T-helper 17 cell (primary cell): ENCODE measurements at regions not wholly inside any gene's neighbourhood (a gene's known extent, or its start where the extent isn't known, plus 50 kb on each side); places are given as distances from the start of the nearest gene placed in this dataset.

ENCODE experiments used
- ATAC-seq: fragments of 150-1000 bp; cut with Tn5 transposase; 2 replicates; pipeline ENCODE4 v1.10.0; 2021; ENCODE audit warnings: mild to moderate bottlenecking, moderate library complexity
- DNase-seq, 3 donors: peaks; one replicate each; pipeline versions ENCODE4 v3.0.0 to v3.0.0-alpha.2; 2020 to 2021
- H3K9me3 ChIP-seq: one replicate; pipeline ENCODE4 v1.7.0; 2013; ENCODE audit warnings: low read length, mild to moderate bottlenecking; ENCODE audit not compliant: control insufficient read depth, poor library complexity, severe bottlenecking
- H3K27ac Mint-ChIP-seq: one replicate; pipeline ENCODE4 v1.8.0; 2022; ENCODE audit warnings: mild to moderate bottlenecking, moderate library complexity, mixed read lengths
- H3K27me3 Mint-ChIP-seq: one replicate; pipeline ENCODE4 v1.8.0; 2022; ENCODE audit warnings: mixed read lengths
- H3K36me3 Mint-ChIP-seq: one replicate; pipeline ENCODE4 v1.8.0; 2022; ENCODE audit warnings: low read depth, mixed read lengths
- H3K4me1 Mint-ChIP-seq: one replicate; pipeline ENCODE4 v1.8.0; 2022; ENCODE audit warnings: mild to moderate bottlenecking, mixed read lengths
- H3K4me3 Mint-ChIP-seq: one replicate; pipeline ENCODE4 v1.8.0; 2022; ENCODE audit warnings: mild to moderate bottlenecking, moderate library complexity, mixed read lengths

GRCh38 chr4:184921456-184921855 is 95.7 kb upstream of the ACSL1 start:
- Mint-ChIP-seq H3K36me3 (no peaks in the 10 kb centered on the region), H3K27me3 (peaks cover 9% of the 10 kb centered on the region)

GRCh38 chr4:184922301-184922700 is 96.0 kb upstream of the HELT start:
- Mint-ChIP-seq H3K27me3 (peaks cover 4% of the 10 kb centered on the region), H3K4me1 (no peaks in the 10 kb centered on the region), H3K36me3 (no peaks in the 10 kb centered on the region), H3K4me3 (no peak overlapping the region), H3K27ac (no peak overlapping the region)
- ATAC-seq (no peak), DNase-seq (no peak)
- no peaks in the 10 kb centered on the region for H3K9me3 ChIP-seq

More at GRCh38 chr4:184921456-184921855, 95.7 kb upstream of the ACSL1 start:
- DNase-seq (no peak), ATAC-seq (no peak)
- Mint-ChIP-seq H3K27ac (no peak overlapping the region), H3K4me3 (no peak overlapping the region), H3K4me1 (no peaks in the 10 kb centered on the region)
- no peaks in the 10 kb centered on the region for H3K9me3 ChIP-seq

- no peaks in the 10 kb centered on the region for H3K9me3 ChIP-seq
- Mint-ChIP-seq H3K4me3 (no peak overlapping the region), H3K4me1 (no peaks in the 10 kb centered on the region), H3K36me3 (no peaks in the 10 kb centered on the region), H3K27ac (no peak overlapping the region), H3K27me3 (peaks cover 4% of the 10 kb centered on the region)
- DNase-seq (no peak), ATAC-seq (no peak)
These were observed 93.8 kb upstream of the HELT start for GRCh38 chr4:184924516-184924915.

GRCh38 chr4:184929476-184929875 is 88.8 kb upstream of the HELT start:
- ATAC-seq = no peak

GRCh38 chr4:184930026-184930425 is 88.3 kb upstream of the HELT start:
- H3K4me1 Mint-ChIP-seq = no peaks in the 10 kb centered on the region
- no peak for DNase-seq
- peaks cover 8% of the 10 kb centered on the region for H3K27me3 Mint-ChIP-seq
- no peaks in the 10 kb centered on the region for H3K9me3 ChIP-seq
- no peak for ATAC-seq
- no peak overlapping the region for H3K4me3 Mint-ChIP-seq
- no peak overlapping the region for H3K27ac Mint-ChIP-seq
- peaks cover 2% of the 10 kb centered on the region for H3K36me3 Mint-ChIP-seq

More at GRCh38 chr4:184929476-184929875, 88.8 kb upstream of the HELT start:
- Mint-ChIP-seq H3K27me3 (peaks cover 3% of the 10 kb centered on the region), H3K4me1 (no peaks in the 10 kb centered on the region), H3K4me3 (no peak overlapping the region), H3K36me3 (peaks cover 1% of the 10 kb centered on the region), H3K27ac (no peak overlapping the region)
- DNase-seq = no peak
- H3K9me3 ChIP-seq = no peaks in the 10 kb centered on the region

GRCh38 chr4:184932343-184932742 is 85.9 kb upstream of the HELT start:
- Mint-ChIP-seq H3K27me3 (peaks cover 17% of the 10 kb centered on the region), H3K27ac (no peak overlapping the region), H3K4me1 (no peaks in the 10 kb centered on the region), H3K36me3 (peaks cover 2% of the 10 kb centered on the region), H3K4me3 (no peak overlapping the region)
- ATAC-seq (no peak), DNase-seq (no peak)
- H3K9me3 ChIP-seq = no peaks in the 10 kb centered on the region

- Mint-ChIP-seq H3K27ac (no peak overlapping the region), H3K27me3 (peaks cover 26% of the 10 kb centered on the region), H3K36me3 (peaks cover 2% of the 10 kb centered on the region), H3K4me3 (no peak overlapping the region), H3K4me1 (no peaks in the 10 kb centered on the region)
- ATAC-seq = no peak
- no peak for DNase-seq
- no peaks in the 10 kb centered on the region for H3K9me3 ChIP-seq
These were observed 85.0 kb upstream of the HELT start for GRCh38 chr4:184933311-184933710.

- no peak for ATAC-seq
- Mint-ChIP-seq H3K27me3 (peaks cover 35% of the 10 kb centered on the region), H3K4me1 (no peaks in the 10 kb centered on the region), H3K4me3 (no peak overlapping the region), H3K27ac (no peak overlapping the region), H3K36me3 (peaks cover 2% of the 10 kb centered on the region)
- no peaks in the 10 kb centered on the region for H3K9me3 ChIP-seq
- DNase-seq = no peak
These were observed 84.1 kb upstream of the HELT start for GRCh38 chr4:184934184-184934583.

GRCh38 chr4:184934961-184935360 is 83.3 kb upstream of the HELT start:
- H3K27me3 Mint-ChIP-seq = peaks cover 35% of the 10 kb centered on the region
- no peak overlapping the region for H3K27ac Mint-ChIP-seq
- DNase-seq = no peak
- peaks cover 2% of the 10 kb centered on the region for H3K36me3 Mint-ChIP-seq
- H3K4me3 Mint-ChIP-seq = peak overlapping the region; percentile 49
- no peaks in the 10 kb centered on the region for H3K4me1 Mint-ChIP-seq
- no peaks in the 10 kb centered on the region for H3K9me3 ChIP-seq
- no peak for ATAC-seq

GRCh38 chr4:184936071-184936470 is 82.2 kb upstream of the HELT start:
- H3K9me3 ChIP-seq = no peaks in the 10 kb centered on the region
- H3K4me1 Mint-ChIP-seq = no peaks in the 10 kb centered on the region

GRCh38 chr4:184937030-184937710 is 81.1 kb upstream of the HELT start:
- Mint-ChIP-seq H3K27ac (no peak overlapping the region), H3K36me3 (peaks cover 2% of the 10 kb centered on the region), H3K27me3 (peaks cover 41% of the 10 kb centered on the region), H3K4me3 (no peak overlapping the region), H3K4me1 (no peaks in the 10 kb centered on the region)
- no peaks in the 10 kb centered on the region for H3K9me3 ChIP-seq
- ATAC-seq (no peak), DNase-seq (no peak)

More at GRCh38 chr4:184936071-184936470, 82.2 kb upstream of the HELT start:
- Mint-ChIP-seq H3K27me3 (peaks cover 35% of the 10 kb centered on the region), H3K36me3 (peaks cover 2% of the 10 kb centered on the region), H3K27ac (no peak overlapping the region), H3K4me3 (no peak overlapping the region)
- DNase-seq (no peak), ATAC-seq (no peak)

GRCh38 chr4:184937745-184938144 is 80.5 kb upstream of the HELT start:
- no peaks in the 10 kb centered on the region for H3K4me1 Mint-ChIP-seq
- H3K9me3 ChIP-seq = no peaks in the 10 kb centered on the region
- DNase-seq (no peak), ATAC-seq (no peak)
- peaks cover 2% of the 10 kb centered on the region for H3K36me3 Mint-ChIP-seq
- peaks cover 41% of the 10 kb centered on the region for H3K27me3 Mint-ChIP-seq
- H3K27ac Mint-ChIP-seq = no peak overlapping the region
- H3K4me3 Mint-ChIP-seq = no peak overlapping the region

- H3K27me3 Mint-ChIP-seq = peaks cover 41% of the 10 kb centered on the region
- ATAC-seq = no peak
- DNase-seq = no peak
- H3K9me3 ChIP-seq = no peaks in the 10 kb centered on the region
- no peak overlapping the region for H3K27ac Mint-ChIP-seq
- H3K4me1 Mint-ChIP-seq = no peaks in the 10 kb centered on the region
- H3K4me3 Mint-ChIP-seq = no peak overlapping the region
- peaks cover 2% of the 10 kb centered on the region for H3K36me3 Mint-ChIP-seq
These were observed 79.4 kb upstream of the HELT start for GRCh38 chr4:184938871-184939270.

GRCh38 chr4:184939978-184940377 is 78.3 kb upstream of the HELT start:
- H3K4me3 Mint-ChIP-seq = no peak overlapping the region
- ATAC-seq (no peak), DNase-seq (no peak)

More at GRCh38 chr4:184939978-184940377, 78.3 kb upstream of the HELT start:
- H3K27me3 Mint-ChIP-seq = peaks cover 34% of the 10 kb centered on the region
- no peaks in the 10 kb centered on the region for H3K36me3 Mint-ChIP-seq
- no peaks in the 10 kb centered on the region for H3K4me1 Mint-ChIP-seq
- H3K27ac Mint-ChIP-seq = no peak overlapping the region
- no peaks in the 10 kb centered on the region for H3K9me3 ChIP-seq
